ENCODE measurements at regions not wholly inside any gene's neighbourhood (a gene's known extent, or its start where the extent isn't known, plus 50 kb on each side); places are given as distances from the start of the nearest gene placed in this dataset.

DNA sequence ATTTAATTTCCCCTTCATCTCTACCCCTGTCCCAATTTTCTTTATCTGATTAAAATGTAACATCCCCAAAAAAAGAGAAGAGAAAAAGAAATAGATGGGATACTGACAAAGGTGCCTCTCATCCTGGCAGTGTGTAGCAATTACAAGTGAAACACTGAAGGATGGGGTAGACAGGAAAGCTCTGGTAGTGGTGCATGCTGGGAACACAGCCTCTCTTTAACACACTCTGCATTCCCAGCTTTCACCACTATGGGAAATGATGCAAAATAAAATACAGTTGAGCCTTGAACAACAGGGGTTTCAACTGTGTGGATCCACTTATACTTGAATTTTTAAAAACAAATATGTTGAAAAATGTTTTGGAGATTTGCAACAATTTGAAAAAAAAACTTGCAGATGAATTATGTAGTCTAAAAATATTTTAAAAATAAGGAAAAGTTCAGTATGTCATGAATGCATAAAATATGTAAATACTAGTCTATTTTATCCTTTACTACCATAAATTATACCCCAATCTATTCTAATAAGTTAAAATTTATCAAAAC, 239.2 kb upstream of the DDX53 start:
- Histone ChIP-seq H3K9me3 (no peaks in the 10 kb centered on the region), H3K36me3 (no peaks in the 10 kb centered on the region), H3K27me3 (peaks cover 0 to 5% of the 10 kb centered on the region in 2 donors), H3K4me1 (no peaks in the 10 kb centered on the region), H3K27ac (no peak overlapping the region), H3K4me3 (no peak overlapping the region)
- no peak for DNase-seq (ENCODE audit: low spot score in 2 of 2)
- intact Hi-C loops (cut with DNase I; ENCODE audit: low total_unique reads) = no loop called here
- TF ChIP-seq POLR2A (IDR thresholded peaks at IDR 0.05) = no peak
- no peak for TF ChIP-seq CTCF (IDR thresholded peaks at IDR 0.05)
- no peak for TF ChIP-seq POLR2AphosphoS5 (IDR thresholded peaks at IDR 0.05)

- Histone ChIP-seq H3K27ac (no peak overlapping the region), H3K27me3 (peaks cover 0 to 14% of the 10 kb centered on the region in 2 donors), H3K4me3 (no peak overlapping the region), H3K4me1 (no peaks in the 10 kb centered on the region), H3K9me3 (peaks cover 3 to 13% of the 10 kb centered on the region in 2 donors), H3K36me3 (no peaks in the 10 kb centered on the region)
- DNase-seq (ENCODE audit: low spot score in 2 of 2) = no peak
- intact Hi-C loops (cut with DNase I; ENCODE audit: low total_unique reads) = no loop called here
- TF ChIP-seq CTCF (IDR thresholded peaks at IDR 0.05) (no peak), POLR2AphosphoS5 (IDR thresholded peaks at IDR 0.05) (no peak), POLR2A (IDR thresholded peaks at IDR 0.05) (no peak)
Measured at GRCh38 chrX:22788221-22788620, 211.5 kb upstream of the DDX53 start.

GRCh38 chrX:22795671-22796070, 204.1 kb upstream of the DDX53 start:
- peaks cover 0 to 5% of the 10 kb centered on the region in 2 donors for H3K27me3 ChIP-seq
- no peaks in the 10 kb centered on the region for H3K4me1 ChIP-seq
- no peak for TF ChIP-seq POLR2A (IDR thresholded peaks at IDR 0.05)
- TF ChIP-seq POLR2AphosphoS5 (IDR thresholded peaks at IDR 0.05) = no peak
- no peak for TF ChIP-seq CTCF (IDR thresholded peaks at IDR 0.05)
- H3K27ac ChIP-seq = no peak overlapping the region
- no peaks in the 10 kb centered on the region for H3K36me3 ChIP-seq
- no peak for DNase-seq (ENCODE audit: low spot score in 2 of 2)
- H3K9me3 ChIP-seq = no peaks in the 10 kb centered on the region
- no peak overlapping the region for H3K4me3 ChIP-seq
- intact Hi-C loops (cut with DNase I; ENCODE audit: low total_unique reads) = no loop called here

GRCh38 chrX:22800360-22800759, 199.4 kb upstream of the DDX53 start:
- no peak for TF ChIP-seq CTCF (IDR thresholded peaks at IDR 0.05)
- TF ChIP-seq POLR2A (IDR thresholded peaks at IDR 0.05) = no peak
- no peak for TF ChIP-seq POLR2AphosphoS5 (IDR thresholded peaks at IDR 0.05)
- no peak overlapping the region for H3K4me3 ChIP-seq
- peaks cover 0 to 5% of the 10 kb centered on the region in 2 donors for H3K27me3 ChIP-seq
- intact Hi-C loops (cut with DNase I; ENCODE audit: low total_unique reads) = no loop called here
- DNase-seq (ENCODE audit: low spot score in 2 of 2) = no peak
- H3K9me3 ChIP-seq = no peaks in the 10 kb centered on the region
- H3K4me1 ChIP-seq = no peaks in the 10 kb centered on the region
- H3K36me3 ChIP-seq = no peaks in the 10 kb centered on the region
- no peak overlapping the region for H3K27ac ChIP-seq

GRCh38 chrX:22800806-22801205, 199.0 kb upstream of the DDX53 start:
- Histone ChIP-seq H3K27me3 (peaks cover 0 to 5% of the 10 kb centered on the region in 2 donors), H3K4me1 (no peaks in the 10 kb centered on the region), H3K27ac (no peak overlapping the region), H3K4me3 (no peak overlapping the region), H3K36me3 (no peaks in the 10 kb centered on the region), H3K9me3 (no peaks in the 10 kb centered on the region)
- intact Hi-C loops (cut with DNase I; ENCODE audit: low total_unique reads) = no loop called here
- no peak for DNase-seq (ENCODE audit: low spot score in 2 of 2)
- TF ChIP-seq CTCF (IDR thresholded peaks at IDR 0.05) (no peak), POLR2A (IDR thresholded peaks at IDR 0.05) (no peak), POLR2AphosphoS5 (IDR thresholded peaks at IDR 0.05) (no peak)
